Ishikawa (cell line): ENCODE measurements at regions not wholly inside any gene's neighbourhood (a gene's known extent, or its start where the extent isn't known, plus 50 kb on each side); places are given as distances from the start of the nearest gene placed in this dataset.

Experiments used
- CEBPB ChIP-seq: IDR thresholded peaks from 2 replicates; pipeline ENCODE4 v1.6.1; 2012
- CREB1 ChIP-seq: IDR thresholded peaks from 2 replicates; pipeline ENCODE4 v1.6.1; 2012; ENCODE audit warnings: low read depth
- EGR1 ChIP-seq: IDR thresholded peaks from 2 replicates; pipeline ENCODE4 v1.6.1; 2012
- EP300 ChIP-seq: IDR thresholded peaks from 2 replicates; pipeline ENCODE4 v1.6.1; 2012; ENCODE audit warnings: borderline replicate concordance
- FOXM1 ChIP-seq: IDR thresholded peaks from 2 replicates; pipeline ENCODE4 v1.6.1; 2012; ENCODE audit warnings: low read depth, borderline replicate concordance
- NFIC ChIP-seq: IDR thresholded peaks from 2 replicates; pipeline ENCODE4 v1.6.1; 2012
- RAD21 ChIP-seq: IDR thresholded peaks from 2 replicates; pipeline ENCODE4 v1.6.1; 2012; ENCODE audit warnings: low read depth
- TAF1 ChIP-seq: IDR thresholded peaks from 2 replicates; pipeline ENCODE4 v1.6.1; 2012; ENCODE audit warnings: low read depth, mild to moderate bottlenecking
- TCF12 ChIP-seq: IDR thresholded peaks from 2 replicates; pipeline ENCODE4 v1.6.1; 2012; ENCODE audit warnings: low read depth
- TEAD4 ChIP-seq: IDR thresholded peaks from 2 replicates; pipeline ENCODE4 v1.6.1; 2012
- YY1 ChIP-seq: IDR thresholded peaks from 2 replicates; pipeline ENCODE4 v1.6.1; 2012; ENCODE audit warnings: low read depth
- ZBTB7A ChIP-seq: IDR thresholded peaks from 2 replicates; pipeline ENCODE4 v1.6.1; 2012; ENCODE audit warnings: low read depth
- TF ChIP-seq, protein P1 (sequence below): IDR thresholded peaks from 2 replicates; pipeline ENCODE4 v1.6.1; 2012
- TF ChIP-seq, protein P2 (sequence below): IDR thresholded peaks from 2 replicates; pipeline ENCODE4 v1.6.1; 2012; ENCODE audit warnings: low read depth, mild to moderate bottlenecking
- TF ChIP-seq, protein P3 (sequence below): IDR thresholded peaks from 2 replicates; pipeline ENCODE4 v1.6.1; 2012

GRCh38 chr10:83706120-83706519 lies 433.2 kb upstream of the GHITM start:
- TF ChIP-seq FOXM1: no peak
- TF ChIP-seq NFIC: no peak
- no peak for TF ChIP-seq ZBTB7A
- TF ChIP-seq EGR1: no peak
- TF ChIP-seq TCF12: no peak
- TF ChIP-seq CREB1: no peak
- TF ChIP-seq, protein P1, sequence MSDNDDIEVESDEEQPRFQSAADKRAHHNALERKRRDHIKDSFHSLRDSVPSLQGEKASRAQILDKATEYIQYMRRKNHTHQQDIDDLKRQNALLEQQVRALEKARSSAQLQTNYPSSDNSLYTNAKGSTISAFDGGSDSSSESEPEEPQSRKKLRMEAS: no peak
- no peak for TF ChIP-seq TEAD4
- TF ChIP-seq, protein P2, sequence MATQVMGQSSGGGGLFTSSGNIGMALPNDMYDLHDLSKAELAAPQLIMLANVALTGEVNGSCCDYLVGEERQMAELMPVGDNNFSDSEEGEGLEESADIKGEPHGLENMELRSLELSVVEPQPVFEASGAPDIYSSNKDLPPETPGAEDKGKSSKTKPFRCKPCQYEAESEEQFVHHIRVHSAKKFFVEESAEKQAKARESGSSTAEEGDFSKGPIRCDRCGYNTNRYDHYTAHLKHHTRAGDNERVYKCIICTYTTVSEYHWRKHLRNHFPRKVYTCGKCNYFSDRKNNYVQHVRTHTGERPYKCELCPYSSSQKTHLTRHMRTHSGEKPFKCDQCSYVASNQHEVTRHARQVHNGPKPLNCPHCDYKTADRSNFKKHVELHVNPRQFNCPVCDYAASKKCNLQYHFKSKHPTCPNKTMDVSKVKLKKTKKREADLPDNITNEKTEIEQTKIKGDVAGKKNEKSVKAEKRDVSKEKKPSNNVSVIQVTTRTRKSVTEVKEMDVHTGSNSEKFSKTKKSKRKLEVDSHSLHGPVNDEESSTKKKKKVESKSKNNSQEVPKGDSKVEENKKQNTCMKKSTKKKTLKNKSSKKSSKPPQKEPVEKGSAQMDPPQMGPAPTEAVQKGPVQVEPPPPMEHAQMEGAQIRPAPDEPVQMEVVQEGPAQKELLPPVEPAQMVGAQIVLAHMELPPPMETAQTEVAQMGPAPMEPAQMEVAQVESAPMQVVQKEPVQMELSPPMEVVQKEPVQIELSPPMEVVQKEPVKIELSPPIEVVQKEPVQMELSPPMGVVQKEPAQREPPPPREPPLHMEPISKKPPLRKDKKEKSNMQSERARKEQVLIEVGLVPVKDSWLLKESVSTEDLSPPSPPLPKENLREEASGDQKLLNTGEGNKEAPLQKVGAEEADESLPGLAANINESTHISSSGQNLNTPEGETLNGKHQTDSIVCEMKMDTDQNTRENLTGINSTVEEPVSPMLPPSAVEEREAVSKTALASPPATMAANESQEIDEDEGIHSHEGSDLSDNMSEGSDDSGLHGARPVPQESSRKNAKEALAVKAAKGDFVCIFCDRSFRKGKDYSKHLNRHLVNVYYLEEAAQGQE: no peak
- TF ChIP-seq YY1: no peak
- no peak for TF ChIP-seq RAD21
- no peak for TF ChIP-seq CEBPB
- TF ChIP-seq, protein P3, sequence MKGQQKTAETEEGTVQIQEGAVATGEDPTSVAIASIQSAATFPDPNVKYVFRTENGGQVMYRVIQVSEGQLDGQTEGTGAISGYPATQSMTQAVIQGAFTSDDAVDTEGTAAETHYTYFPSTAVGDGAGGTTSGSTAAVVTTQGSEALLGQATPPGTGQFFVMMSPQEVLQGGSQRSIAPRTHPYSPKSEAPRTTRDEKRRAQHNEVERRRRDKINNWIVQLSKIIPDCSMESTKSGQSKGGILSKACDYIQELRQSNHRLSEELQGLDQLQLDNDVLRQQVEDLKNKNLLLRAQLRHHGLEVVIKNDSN: no peak
- no peak for TF ChIP-seq TAF1
- no peak for TF ChIP-seq EP300

DNA sequence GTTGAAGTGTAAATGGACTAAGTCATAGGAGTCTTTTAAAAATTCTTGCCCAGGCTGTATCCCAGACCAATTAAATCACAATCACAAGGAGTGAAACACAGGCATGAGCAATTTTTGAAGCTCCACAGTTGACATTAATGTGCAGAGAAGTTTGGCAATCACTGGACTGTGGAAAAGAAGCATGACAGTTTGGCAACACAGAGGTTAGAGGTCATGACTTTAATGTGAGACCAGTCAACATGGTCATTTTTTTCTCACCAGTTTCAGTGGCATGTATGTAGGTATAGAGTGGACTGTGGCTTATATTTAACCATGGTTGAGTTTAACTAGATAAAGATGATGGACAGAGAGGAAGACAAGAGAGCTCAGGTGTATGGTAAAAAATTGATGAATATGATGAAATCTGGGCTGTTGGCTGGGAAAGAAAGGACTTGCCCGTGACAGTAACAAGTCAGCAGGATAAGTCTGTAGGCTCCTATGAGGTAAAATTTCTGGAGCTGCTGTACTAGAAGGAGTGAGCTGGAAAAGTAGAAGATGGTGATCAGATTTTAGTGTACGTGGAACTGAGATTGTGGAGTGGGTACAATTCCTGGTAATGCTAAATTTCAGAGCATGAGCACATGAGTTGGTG lies 432.2 kb upstream of the GHITM start:
- TF ChIP-seq, protein P2: no peak
- TF ChIP-seq NFIC (no peak), RAD21 (no peak), TEAD4 (no peak), TCF12 (no peak), EP300 (no peak), TAF1 (no peak), YY1 (no peak), CREB1 (no peak), FOXM1 (no peak), EGR1 (no peak), CEBPB (no peak)
- TF ChIP-seq, protein P1: no peak

DNA sequence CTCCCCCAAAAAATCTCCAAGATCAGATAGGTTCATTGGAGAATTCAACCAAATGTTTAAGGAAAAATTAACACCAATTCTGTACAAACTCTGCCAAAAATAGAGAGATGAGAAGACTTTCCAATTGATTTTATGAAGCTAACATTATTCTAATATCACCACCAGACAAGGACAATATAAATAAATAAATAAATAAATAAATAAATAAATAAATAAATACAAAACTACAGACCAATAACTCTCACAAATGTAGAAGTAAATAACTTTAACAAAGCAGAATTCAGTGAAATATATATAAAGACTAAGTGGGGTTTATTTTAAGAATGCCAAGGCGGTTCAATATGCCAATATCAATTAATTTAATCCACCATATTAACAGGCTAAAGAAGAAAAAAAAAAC lies 425.9 kb upstream of the GHITM start:
- TF ChIP-seq CEBPB (no peak), EGR1 (no peak)

GRCh38 chr10:83723080-83723479 lies 416.2 kb upstream of the GHITM start:
- TF ChIP-seq ZBTB7A (no peak), EP300 (no peak), RAD21 (no peak), TCF12 (no peak), TAF1 (no peak), CEBPB (no peak), CREB1 (no peak), YY1 (no peak), NFIC (no peak), FOXM1 (no peak), TEAD4 (no peak), EGR1 (no peak)
- TF ChIP-seq, protein P2: no peak
- TF ChIP-seq, protein P3: no peak
- TF ChIP-seq, protein P1: no peak
